Stimulated activated CD8-positive, alpha-beta memory T cell treated with anti-CD3 and anti-CD28 coated beads, Interleukin-4, amount 100 ng/mL, for 24 hours (primary cell): ENCODE measurements at regions not wholly inside any gene's neighbourhood (a gene's known extent, or its start where the extent isn't known, plus 50 kb on each side); places are given as distances from the start of the nearest gene placed in this dataset.
"Not testable (repeated sequence)": the region's sequence is repeated elsewhere in the genome, so short reads cannot be mapped to it uniquely, and the experiment has no call there.

Experiments used
- DNase-seq: peaks from one replicate; pipeline ENCODE4 v3.0.0-alpha.2; 2020; ENCODE audit warnings: low read depth

DNA sequence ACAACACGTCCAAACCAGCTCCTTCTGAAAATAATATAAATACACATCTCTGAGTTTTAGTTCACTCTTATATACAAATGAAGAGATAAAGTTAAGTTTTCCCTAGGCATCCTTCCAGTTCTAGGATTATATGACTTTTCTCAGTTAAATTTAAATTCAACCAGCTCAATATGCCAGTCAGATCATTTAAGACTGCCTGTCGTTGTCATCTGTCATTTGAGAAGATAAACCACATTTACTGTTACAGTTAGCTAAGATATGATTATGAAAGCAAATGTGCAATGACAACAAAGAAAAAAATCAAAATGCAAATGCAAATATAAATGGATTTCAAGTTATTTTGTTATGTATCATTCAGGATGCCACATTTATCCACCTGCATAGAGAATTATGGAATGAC, 671.7 kb upstream of the GOT2 start:
- DNase-seq, result no peak

DNA sequence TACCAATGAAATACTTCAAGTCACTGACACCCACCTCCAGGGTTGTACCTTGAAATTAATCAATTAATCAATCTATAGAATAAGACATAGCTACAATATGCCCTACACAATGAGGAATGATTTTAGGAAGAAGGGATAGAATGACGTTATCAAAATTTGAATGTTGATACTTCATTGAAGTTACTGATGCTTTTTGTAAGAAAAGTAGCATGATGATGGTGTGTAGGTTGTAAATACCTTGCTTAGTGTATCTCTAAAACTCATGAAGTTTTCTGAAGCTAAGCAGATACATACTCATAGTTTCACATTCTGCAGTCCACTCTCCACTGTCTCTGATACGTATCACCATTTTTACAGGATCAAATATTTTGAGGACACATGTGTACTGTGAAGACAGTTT, 670.4 kb upstream of the GOT2 start:
- no peak for DNase-seq

DNA sequence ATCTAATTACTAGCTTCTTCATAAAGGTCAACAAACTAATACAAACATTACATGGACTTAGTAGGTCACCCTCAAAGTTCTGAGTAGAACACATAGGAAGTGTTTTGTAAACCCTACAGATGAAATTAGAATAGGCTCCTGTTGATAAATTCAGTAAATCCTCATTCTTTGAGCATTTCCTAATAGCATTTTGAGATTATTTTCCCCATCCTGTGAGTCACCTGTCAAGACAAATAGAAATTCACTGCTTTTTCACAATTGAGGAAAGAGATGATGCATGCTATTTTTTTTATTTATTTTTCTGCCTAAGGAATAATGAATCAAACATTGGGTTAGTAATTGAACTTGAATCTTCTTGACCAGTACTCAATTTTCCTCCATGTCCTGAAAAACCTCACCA, 666.7 kb upstream of the GOT2 start:
- no peak for DNase-seq

DNA sequence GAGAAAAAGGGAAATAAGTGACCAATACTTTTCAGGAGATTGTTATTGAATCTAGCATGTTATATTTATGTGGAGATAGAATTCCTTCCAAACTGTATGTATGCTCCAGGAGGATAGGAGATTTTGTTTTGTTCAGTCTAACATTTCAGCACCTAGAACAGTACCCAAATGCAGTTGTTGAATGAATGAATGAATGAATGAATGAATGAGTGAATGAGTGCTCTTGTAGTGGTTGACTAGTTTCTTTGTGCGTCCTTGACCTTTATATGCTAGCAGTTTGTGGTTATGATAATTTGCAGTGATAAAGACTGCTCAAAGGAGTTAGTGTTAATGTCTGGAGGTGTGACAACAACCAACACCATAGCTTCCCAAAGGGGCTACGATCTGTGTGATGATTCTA, 663.5 kb upstream of the GOT2 start:
- no peak for DNase-seq

DNA sequence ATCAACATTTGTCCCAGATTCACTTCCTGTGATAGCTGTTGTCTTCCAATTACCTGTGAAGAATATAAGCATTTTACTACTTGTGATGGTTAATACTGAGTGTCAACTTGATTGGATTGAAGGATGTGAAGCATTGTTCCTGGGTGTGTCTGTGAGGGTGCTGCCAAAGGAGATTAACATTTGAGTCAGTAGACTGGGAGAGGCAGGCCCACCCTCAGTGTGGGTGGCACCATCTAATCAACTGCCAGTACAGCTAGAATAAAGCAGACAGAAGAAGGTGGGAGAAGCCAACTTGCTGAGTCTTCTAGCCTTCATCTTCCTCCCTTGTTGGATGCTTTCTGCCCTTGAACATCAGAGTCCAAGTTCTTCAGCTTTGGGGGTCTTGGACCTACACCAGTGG, 660.4 kb upstream of the GOT2 start:
- DNase-seq, result no peak

DNA sequence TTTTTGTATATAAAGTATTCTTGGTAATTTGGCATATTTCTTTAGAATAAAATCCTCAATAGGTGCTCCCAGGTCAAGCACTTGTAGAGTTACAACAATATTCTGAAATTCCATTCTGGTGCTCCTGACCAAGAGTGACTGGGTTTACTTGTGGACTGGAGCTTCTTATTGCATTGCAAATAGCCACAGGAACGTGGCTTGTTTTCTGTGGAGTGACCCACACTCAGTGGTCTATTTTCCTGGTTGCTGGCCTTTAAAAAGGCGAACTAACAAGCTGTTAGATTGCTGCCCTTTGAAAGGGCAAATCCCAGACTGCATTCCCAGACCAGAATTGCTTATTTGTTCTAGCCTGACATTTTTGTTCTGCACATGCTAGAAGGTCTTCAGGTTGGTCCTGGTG, 658.8 kb upstream of the GOT2 start:
- DNase-seq, result no peak

DNA sequence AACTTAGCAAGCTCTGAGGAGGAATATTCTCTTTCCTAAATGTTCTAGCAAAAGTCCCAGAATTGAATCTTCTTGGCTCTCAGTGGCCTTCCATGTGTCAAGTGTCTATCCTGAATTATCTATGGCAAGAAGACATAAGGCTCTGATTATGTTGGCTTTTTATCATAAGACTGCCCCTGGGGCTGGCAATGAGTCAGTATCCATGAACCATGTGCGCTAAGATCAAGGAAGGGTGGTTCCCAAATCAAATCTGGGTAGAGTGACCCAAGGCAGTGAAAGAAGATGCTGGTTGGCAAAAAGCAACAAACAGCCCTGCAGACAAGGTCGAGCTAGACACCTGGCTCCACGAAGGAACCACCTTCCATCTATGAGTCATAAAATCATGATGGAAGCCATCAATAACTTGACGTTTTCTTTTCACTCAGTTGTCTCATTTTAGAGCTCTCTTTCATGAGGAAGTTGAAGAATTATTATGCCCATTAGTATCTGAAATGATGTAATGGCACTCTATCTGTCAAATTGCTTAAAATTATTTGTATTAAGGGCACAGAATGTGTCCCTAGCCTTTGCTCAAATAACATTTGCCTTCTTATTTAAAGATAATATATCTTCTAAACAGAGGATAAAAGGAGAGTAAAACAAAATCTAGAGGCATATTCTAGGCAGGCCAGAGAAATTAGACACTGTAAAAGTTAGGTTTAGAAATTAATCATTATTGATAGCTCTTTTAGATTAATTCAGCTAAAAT, 657.7 kb upstream of the GOT2 start:
- DNase-seq, result no peak

DNA sequence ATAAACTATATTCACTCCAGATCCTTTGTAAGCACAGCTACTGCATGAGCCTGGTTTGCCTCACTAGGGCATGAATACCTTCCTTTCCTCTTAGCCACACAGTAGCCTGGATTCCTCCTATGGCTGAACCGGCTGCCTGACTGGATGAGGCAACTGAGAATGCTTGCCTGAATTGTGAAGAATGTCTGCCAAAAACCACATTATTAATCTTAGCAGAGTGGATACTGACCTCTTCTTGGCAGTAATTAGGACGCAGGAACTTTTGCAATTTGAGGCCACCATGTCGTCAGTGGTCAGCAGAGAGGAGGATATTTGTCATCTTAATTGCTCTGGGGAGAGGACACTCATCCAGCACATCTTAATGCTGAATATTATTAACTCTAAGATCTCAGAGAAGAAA, 651.8 kb upstream of the GOT2 start:
- DNase-seq, result no peak

DNA sequence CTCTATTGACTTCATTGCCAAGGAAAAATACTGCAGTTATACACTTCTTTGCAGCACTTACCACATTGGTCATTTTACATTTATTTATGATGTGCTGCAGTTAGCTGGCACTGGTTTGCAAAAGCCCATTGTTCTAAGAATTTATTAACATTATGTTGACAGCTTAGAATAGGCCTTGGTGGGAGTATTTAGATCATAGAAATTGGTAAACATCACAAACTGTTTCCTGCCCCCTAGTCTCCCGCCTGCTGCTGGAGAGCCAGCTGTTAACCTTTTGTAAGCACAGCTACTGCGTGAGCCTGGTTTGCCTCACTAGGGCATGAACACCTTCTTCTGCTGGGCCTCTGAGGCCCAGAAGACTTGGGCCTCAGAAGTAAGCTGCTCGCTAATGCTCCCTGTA, 651.4 kb upstream of the GOT2 start:
- no peak for DNase-seq

DNA sequence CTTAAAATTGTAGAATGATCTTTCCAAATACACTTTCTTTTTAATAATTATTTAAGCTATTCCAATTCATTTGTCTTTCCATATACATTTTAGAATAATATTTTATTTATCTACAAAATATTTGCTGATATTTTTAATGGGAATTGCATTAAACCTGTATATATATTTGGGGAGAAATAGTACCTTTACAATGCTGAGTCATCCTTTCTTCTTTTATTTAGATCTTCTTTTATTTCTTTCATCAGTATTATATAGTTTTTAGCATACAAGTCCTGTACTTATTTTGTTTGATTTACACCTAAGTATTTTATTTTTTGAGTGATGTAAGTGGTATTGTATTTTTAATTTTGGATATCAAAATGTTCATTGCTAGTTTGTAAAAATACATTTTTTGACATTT, 639.5 kb upstream of the GOT2 start:
- DNase-seq, result no peak

DNA sequence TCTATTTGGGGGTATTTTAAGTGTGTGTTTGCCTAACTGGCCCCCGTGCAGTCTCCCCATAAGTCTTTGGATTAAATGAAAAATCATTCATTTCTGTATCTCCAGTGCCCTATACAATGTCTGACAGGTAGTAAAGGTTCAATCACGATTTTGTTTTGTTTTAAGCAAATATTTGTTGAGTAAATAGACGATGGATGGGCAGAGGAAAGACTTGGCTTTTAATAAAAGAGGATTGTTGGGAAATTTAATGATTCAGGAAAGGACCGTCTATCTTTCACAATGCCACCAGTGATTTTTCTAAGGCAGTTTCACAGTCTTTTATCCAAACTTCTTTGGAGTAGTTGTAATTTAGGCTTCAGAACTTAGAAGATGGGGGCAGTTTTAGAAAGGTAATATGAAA, 636.6 kb upstream of the GOT2 start:
- no peak for DNase-seq

DNA sequence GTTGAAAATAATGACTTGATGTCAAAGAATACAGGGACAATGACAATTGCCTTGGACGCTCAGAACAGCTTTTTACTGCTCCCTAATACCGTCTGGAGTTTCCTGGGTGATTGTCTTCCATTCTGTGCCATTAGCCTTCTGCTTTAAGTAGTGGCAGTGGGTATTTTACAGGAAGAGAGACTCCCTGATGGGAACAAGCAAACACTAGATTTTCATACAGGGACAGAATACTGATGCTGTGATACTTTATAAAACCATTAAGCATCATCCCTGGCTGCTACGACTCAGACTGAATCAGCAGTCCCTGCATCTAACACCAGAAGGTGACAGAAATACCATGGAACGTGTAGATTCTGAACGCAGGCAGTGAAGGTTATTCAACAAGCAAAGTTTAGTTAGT, 635.4 kb upstream of the GOT2 start:
- DNase-seq, result no peak

DNA sequence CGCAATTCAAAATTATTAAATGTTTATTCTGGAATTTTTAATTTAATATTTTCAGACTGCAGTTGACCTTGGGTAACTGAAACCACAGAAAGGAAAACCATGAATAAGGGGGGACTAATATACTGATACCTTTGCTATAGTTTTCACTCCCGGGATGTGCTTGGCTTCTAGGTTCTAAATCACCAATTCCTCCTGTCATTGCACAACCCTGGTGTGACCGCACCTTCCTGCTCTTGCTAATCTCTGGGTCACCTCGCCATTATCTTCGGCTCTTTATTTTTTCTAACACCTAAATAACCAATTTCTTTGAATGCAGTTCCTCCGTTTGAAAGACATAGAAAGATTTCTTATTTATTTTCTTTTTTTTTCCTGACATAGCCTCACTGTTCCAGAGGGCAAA, 634.5 kb upstream of the GOT2 start:
- no peak for DNase-seq

DNA sequence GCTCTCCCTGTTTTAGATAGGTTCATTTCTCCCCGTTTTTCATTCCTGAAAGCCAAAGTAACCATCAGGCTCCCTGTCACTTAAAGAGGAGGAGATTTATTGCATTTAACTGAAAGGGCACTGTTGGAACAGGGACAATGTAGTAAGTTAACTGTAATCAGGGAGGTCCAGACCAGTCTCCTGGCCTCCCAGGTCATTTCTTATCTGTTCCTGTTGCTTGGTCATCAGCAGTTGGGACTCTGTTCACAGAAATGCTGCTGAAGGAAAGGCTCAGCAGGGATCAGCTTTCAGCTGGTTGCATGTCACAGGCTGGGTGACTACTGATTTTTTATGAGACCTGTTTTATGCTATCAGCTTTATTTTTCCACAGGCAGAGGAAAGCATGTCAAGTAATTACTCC, 622.6 kb upstream of the GOT2 start:
- no peak for DNase-seq

DNA sequence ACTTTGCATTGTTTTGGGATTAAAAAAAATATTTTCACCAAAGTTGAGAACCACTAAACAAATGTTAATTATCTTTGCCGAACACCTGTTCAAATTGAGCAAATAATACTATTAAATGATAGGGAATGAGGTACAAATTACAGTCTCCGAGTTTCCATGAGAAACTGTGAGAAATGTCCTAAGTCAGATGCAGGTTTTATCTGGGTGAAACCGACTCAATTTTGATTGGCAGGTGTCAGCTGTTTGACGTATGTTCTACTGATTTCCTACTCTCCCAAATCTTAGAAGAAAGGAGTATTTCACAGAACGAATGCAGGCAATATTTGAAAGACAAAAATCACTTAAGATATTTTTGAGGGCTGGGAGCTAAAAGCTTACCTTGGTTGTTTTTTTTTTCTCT, 622.0 kb upstream of the GOT2 start:
- no peak for DNase-seq

DNA sequence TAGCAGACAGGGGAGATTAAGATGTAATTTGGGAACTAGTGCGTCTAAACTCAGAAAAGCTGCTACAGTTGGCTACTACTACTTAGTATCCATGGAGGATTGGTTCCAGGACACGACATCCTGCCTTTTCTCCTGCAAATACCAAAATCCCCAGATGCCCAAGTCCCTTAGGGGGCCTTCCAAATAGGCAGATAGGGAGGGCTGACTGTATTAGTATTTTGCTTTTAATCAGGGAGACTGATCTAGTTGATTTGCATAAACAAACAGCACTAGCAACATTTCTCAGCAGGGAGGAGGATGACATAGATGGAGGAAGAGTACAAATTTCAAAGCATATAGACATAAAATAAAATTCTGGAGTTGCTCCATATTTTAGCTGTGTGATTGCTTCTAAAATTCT, 621.6 kb upstream of the GOT2 start:
- DNase-seq, result no peak

DNA sequence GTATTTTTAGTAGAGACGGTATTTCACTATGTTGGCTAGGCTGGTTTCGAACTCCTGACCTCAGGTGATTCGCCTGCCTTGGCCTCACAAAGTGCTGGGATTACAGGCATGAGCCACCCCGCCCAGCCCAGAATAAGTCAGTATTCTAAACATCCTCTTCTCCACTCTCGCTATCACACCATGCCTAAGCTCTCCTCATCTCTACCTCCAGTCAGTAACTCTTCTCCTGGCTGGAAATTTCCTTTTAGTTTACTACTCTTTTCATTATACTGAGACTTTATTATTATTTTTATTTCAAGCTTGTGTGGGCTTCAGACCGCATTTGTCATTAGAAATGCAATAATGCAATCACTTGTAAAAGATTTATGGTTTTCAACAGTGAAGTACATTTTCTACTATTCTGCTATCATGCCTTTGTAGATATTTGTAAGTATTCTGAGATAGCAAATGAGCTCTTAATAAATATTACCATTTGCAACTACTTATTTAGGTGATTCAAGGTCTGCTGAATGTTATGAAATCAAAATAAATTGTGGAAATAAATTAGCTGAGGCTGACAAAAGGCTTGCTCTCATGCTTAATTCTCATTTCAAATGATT, 617.3 kb upstream of the GOT2 start:
- DNase-seq, result no peak

DNA sequence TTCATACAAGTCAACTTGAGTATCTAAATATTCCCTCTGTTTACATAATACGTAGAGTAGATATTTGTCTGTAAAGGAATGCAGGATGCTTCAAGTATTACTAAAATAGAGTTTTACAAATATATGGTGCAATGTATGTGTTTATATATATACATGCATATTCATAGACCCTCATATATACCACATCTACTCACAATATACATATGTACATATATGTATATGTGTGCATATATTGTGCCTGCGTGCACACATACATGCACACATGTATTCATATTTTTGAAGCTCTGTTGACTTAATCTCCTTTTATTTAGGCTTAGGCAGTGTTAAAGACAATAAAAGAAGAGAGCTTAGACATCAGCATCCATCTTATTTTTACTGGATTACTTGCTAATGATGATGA, 616.6 kb upstream of the GOT2 start:
- DNase-seq, result no peak

DNA sequence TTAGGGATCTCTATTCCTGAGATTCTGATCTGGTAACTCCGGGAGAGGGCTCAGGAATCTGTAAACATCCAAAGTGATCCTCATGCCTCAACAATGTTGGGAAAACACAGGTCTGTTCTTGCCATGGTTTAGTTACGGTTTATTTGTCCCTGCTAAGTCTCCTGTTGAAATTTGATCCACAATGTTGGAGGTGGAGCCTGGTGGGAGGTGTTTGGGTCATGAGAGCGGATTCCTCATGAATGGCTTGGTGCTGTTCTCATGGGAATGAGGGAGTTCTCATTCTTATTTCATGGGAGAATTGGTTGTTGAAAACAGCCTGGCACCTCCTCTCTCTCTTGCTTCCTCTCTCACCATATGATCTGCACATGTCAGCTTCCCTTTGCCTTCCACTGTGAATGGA, 608.6 kb upstream of the GOT2 start:
- no peak for DNase-seq

DNA sequence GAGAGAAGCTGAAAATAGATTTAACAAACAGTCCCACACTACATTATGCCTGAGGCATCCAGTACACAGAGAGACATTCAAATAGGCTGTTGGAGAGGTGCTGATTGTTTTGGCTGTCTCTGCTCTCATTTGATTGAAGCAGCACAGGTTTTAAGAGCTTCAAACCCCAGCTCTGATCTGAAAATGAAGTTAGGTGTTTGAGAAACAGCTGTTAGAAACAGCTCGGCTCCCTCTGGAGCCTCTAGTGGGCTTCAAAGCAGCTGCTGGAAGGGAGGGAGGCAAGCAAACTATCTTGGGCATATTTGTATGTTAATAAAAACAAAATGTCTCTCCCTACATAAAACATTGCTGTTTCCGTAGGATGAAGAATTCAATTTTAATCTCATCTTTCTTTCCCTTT, 607.3 kb upstream of the GOT2 start:
- no peak for DNase-seq

DNA sequence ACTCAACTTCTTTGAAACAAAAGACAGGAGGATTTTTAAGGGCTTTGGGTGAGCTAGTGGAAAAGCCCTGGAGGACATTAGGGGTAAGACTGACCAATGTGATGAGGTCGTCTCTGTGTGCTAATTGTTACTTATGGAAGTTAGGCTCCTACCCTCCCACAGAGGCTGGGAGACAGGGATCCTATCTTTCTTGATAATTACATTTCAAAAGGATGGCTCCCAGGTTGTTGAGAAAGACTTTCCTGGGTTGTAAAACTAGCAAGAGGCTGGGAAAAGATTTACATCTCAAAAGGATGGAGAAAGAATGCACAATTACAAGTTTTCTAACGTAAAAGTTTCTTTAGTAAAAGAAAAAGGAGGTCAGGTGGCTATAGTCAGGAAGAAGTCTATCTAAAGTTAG, 605.8 kb upstream of the GOT2 start:
- DNase-seq, result no peak

DNA sequence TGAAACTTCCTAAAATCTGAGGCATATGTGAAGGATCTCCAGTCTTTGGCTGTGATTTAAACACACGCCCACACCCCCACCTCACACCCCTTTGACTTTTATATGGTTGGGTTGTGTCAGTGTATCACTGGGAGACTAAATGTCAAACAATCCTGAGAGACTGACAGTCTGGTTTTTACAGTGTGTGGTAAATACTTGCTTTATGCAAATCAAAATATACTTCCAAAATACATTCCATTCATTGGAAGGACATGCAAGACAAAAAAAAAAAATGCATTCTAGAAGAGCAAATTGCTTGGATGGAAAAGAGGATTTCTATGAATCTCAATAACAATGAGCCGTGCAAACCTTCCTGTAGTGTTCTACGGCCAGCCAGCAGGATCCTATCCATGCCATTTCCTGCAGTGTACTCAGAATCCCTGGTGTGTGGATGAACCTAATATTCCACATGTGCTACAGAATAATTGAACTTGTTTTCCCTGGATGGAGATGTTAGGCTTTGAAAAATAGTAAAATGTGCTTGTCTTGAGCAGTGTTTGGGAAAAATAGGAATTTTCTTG, 602.1 kb upstream of the GOT2 start:
- DNase-seq, result no peak

DNA sequence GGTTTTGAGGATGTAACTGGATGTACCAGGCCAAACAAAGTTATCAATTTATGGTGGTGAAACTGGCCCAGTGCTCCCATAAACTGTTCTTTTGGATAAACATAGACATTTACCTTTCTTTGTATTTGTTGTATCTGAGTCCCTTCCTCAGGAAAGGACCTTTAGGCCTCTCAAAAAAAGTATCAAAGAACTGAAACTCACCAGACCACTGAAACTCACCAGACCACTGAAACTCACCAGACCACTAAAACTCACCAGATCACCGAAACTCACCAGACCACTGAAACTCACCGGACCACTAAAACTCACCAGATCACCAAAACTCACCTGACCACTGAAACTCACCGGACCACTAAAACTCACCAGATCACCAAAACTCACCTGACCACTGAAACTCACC, 597.6 kb upstream of the GOT2 start:
- not testable (repeated sequence) for DNase-seq

DNA sequence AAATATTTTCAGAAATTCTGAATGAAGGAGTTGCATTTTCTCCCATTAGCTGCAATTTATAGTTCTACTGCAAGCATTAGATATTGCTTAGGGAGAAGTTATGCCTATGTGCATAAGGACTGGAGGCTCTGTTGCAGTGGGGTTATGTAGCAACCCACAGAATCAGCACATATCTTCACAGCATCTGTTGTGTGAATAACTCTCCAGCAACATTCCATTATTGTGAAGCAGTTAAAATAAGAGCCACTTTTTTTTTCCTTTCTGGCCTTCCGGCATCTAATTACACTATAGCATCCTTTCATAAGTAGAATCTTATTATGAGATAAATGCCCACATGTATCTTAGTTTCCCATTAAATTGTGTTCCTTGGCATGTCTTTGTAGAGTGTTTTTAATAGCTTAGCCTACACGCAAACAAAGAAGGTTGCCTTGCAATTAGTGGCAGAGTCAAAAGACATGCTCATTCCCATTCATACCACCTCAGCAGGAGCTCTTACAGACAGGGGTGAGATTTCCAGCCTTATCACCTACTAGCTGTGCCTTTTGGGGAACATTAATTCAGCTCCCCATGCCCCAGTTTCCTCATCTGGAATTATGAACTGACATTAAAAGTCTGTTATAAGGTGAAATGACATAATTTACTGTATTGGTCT, 596.0 kb upstream of the GOT2 start:
- no peak for DNase-seq
